H1 (cell line): ENCODE measurements at regions not wholly inside any gene's neighbourhood (a gene's known extent, or its start where the extent isn't known, plus 50 kb on each side); places are given as distances from the start of the nearest gene placed in this dataset.

Experiments
- CEBPB ChIP-seq: IDR thresholded peaks from 2 replicates; pipeline ENCODE4 v1.6.1; 2012; ENCODE audit warnings: low read depth, low read length
- CHD2 ChIP-seq: IDR thresholded peaks from 2 replicates; pipeline ENCODE4 v1.6.1; 2012; ENCODE audit warnings: low read length, improper control_type of control experiment
- EZH2 ChIP-seq: fragments of 200-600 bp; sonication (generic); IDR thresholded peaks from 2 replicates; pipeline ENCODE4 v1.7.1; 2012; ENCODE audit warnings: low read depth, mild to moderate bottlenecking, moderate library complexity, low read length, inconsistent platforms; ENCODE audit not compliant: severe bottlenecking
- GABPA ChIP-seq: IDR thresholded peaks from 2 replicates; pipeline ENCODE4 v1.6.1; 2011; ENCODE audit warnings: mild to moderate bottlenecking, low read length, moderate library complexity, borderline replicate concordance; ENCODE audit not compliant: insufficient read depth
- MAFK ChIP-seq: IDR thresholded peaks from 2 replicates; pipeline ENCODE4 v1.6.1; 2012; ENCODE audit warnings: low read depth, mild to moderate bottlenecking, improper control_type of control experiment, low read length
- NRF1 ChIP-seq: IDR thresholded peaks from 2 replicates; pipeline ENCODE4 v1.6.1; 2011; ENCODE audit warnings: mild to moderate bottlenecking, low read depth, low read length, improper control_type of control experiment
- PHF8 ChIP-seq: fragments of 200-600 bp; sonication (generic); conservative IDR thresholded peaks from 2 replicates; pipeline ENCODE4 v1.7.1; 2012; ENCODE audit warnings: low read depth, mild to moderate bottlenecking, inconsistent platforms, low read length, moderate library complexity
- RFX5 ChIP-seq: IDR thresholded peaks from 2 replicates; pipeline ENCODE4 v1.6.1; 2011; ENCODE audit warnings: low read depth, low read length, improper control_type of control experiment, borderline replicate concordance
- SIN3A ChIP-seq, 2 experiments: IDR thresholded peaks in 1 of 2; conservative IDR thresholded peaks in 1 of 2; 2 replicates each; pipeline ENCODE4 v1.6.1; 2011 to 2012; ENCODE audit warnings: low read length in 2 of 2, improper control_type of control experiment in 1 of 2, low read depth in 1 of 2, mild to moderate bottlenecking in 1 of 2
- TAF1 ChIP-seq: IDR thresholded peaks from 2 replicates; pipeline ENCODE4 v1.6.1; 2011; ENCODE audit warnings: mild to moderate bottlenecking, low read depth, low read length
- TEAD4 ChIP-seq: IDR thresholded peaks from 2 replicates; pipeline ENCODE4 v1.6.1; 2012; ENCODE audit warnings: low read depth, low read length, inconsistent platforms, mixed read lengths
- TF ChIP-seq, protein P1 (sequence below): IDR thresholded peaks from 2 replicates; pipeline ENCODE4 v1.6.1; 2011; ENCODE audit warnings: low read depth, mild to moderate bottlenecking, low read length; ENCODE audit not compliant: insufficient read depth
- TF ChIP-seq, protein P2 (sequence below), 3 experiments: IDR thresholded peaks; 1 replicate in 2 of 3; 2 replicates in 1 of 3; pipeline versions ENCODE4 v1.5.1 to v1.6.1; 2011; ENCODE audit warnings: low read length in 3 of 3, mild to moderate bottlenecking in 3 of 3, inconsistent platforms in 2 of 3, low read depth in 1 of 3, moderate library complexity in 1 of 3; ENCODE audit not compliant: insufficient read depth in 1 of 3; ENCODE audit errors: control extremely low read depth in 1 of 3
- TF ChIP-seq, protein P3 (sequence below): IDR thresholded peaks from 2 replicates; pipeline ENCODE4 v1.6.1; 2012; ENCODE audit warnings: inconsistent platforms

DNA sequence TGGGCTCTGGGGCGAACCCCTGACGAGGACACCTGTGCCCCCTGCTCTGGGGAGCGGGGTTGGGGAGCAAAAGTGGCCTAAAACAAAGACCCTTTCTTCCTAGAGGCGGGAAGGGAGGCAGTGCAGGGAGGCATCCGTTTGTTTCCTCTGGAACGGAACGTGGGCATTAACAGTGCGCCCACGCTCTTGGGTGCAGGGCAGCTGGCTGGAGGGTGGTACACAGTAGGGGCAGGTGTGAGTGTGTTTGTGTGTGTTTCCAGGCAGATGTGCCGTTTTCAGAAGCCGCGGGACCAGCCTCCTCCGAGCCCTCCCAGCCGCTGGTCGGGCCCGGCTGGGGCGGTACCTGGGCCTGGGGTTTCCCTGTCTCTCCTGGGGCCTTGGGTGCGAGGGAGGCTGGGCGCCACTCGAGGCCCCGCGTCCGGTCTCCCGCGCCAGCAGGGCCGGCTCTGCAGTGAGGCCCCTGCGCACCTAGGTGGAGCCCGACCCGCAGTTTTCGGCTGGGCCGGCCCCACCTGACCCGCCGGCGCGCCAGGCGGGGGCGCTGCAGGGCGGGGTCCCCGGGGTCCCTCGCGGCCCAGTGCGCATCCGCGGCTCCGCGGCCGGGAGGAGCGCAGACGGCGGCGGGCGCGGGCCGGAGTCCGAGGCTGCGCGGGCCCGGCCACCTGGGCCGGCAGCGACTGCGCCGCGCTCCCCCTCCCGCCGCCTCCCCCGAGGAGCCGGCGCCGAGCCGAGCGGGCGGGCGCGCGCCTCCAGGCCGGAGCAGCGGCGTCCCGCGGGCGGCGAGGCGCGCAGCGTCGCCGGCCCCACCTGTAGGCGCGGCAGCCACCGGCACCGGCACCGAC is 1252.7 kb downstream of the BRD1 start:
- TF ChIP-seq, protein P1, sequence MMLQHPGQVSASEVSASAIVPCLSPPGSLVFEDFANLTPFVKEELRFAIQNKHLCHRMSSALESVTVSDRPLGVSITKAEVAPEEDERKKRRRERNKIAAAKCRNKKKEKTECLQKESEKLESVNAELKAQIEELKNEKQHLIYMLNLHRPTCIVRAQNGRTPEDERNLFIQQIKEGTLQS = peak; percentile 50; the same call in 1 of the 2 replicates
- TF ChIP-seq RFX5 (no peak), SIN3A (conservative IDR thresholded peaks at IDR 0.05 in 1 of 2, IDR thresholded peaks at IDR 0.05 in 1 of 2; ENCODE audit: low read depth in 1 of 2, low read length in 2 of 2) (no peak), NRF1 (no peak), CEBPB (no peak), CHD2 (no peak), GABPA (peak; percentile 47; the same call in 1 of the 2 replicates), MAFK (no peak), TEAD4 (no peak), PHF8 (no peak), TAF1 (peak; percentile 24; the same call in 1 of the 2 replicates), EZH2 (no peak)
- TF ChIP-seq, protein P2, sequence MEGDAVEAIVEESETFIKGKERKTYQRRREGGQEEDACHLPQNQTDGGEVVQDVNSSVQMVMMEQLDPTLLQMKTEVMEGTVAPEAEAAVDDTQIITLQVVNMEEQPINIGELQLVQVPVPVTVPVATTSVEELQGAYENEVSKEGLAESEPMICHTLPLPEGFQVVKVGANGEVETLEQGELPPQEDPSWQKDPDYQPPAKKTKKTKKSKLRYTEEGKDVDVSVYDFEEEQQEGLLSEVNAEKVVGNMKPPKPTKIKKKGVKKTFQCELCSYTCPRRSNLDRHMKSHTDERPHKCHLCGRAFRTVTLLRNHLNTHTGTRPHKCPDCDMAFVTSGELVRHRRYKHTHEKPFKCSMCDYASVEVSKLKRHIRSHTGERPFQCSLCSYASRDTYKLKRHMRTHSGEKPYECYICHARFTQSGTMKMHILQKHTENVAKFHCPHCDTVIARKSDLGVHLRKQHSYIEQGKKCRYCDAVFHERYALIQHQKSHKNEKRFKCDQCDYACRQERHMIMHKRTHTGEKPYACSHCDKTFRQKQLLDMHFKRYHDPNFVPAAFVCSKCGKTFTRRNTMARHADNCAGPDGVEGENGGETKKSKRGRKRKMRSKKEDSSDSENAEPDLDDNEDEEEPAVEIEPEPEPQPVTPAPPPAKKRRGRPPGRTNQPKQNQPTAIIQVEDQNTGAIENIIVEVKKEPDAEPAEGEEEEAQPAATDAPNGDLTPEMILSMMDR (IDR thresholded peaks at IDR 0.05; ENCODE audit: control extremely low read depth in 1 of 3, insufficient read depth in 1 of 3, low read depth in 1 of 3, low read length in 3 of 3) = peak; percentile 76 to 99 (median 84)
- TF ChIP-seq, protein P3, sequence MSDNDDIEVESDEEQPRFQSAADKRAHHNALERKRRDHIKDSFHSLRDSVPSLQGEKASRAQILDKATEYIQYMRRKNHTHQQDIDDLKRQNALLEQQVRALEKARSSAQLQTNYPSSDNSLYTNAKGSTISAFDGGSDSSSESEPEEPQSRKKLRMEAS = peak; percentile 34
